HepG2 (cell line): ENCODE measurements at regions not wholly inside any gene's neighbourhood (a gene's known extent, or its start where the extent isn't known, plus 50 kb on each side); places are given as distances from the start of the nearest gene placed in this dataset.

Source experiments
- ATAC-seq: fragments of 200-7000 bp; cut with Tn5 transposase; 3 replicates; pipeline ENCODE4 v1.9.1; 2020; ENCODE audit warnings: mild to moderate bottlenecking, moderate library complexity
- BruUV-seq: library from RNA; stranded (reverse); fragments of 400-500 nt; replicated peaks from 2 replicates; lab custom pipeline; 2021; lab: Mats Ljungman, UMichigan
- CTCF ChIA-PET: fragments of 300-600 bp; formaldehyde crosslinking; extraction: SDS; loops from one replicate; lab custom pipeline; 2021; ENCODE audit warnings: low total read pairs, inconsistent platforms, low intra/inter-chr PET ratio; lab: Yijun Ruan, JAX
- POLR2A ChIA-PET: fragments of 350-600 bp; sonication (Branson Sonifier 250); formaldehyde crosslinking; loops from one replicate; lab custom pipeline; 2020; ENCODE audit warnings: antibody characterized with exemption, inconsistent platforms; lab: Yijun Ruan, JAX
- DNase-seq: peaks from one replicate; pipeline ENCODE4 v3.0.0-alpha.2; 2015; ENCODE audit warnings: low spot score
- FAIRE-seq: peaks from 3 replicates; lab custom pipeline; 2011; peaks lifted over from hg19 to GRCh38; lab: Jason Lieb, UNC
- H2AFZ ChIP-seq: one replicate; pipeline ENCODE4 v1.6.1; 2011; ENCODE audit warnings: low read length, inconsistent platforms
- H3K27ac ChIP-seq: fragments of 300-600 bp; 3 replicates; pipeline ENCODE4 v1.8.0; 2011; ENCODE audit warnings: mixed run types, mild to moderate bottlenecking, mixed read lengths, low read length, inconsistent platforms; ENCODE audit not compliant: insufficient read depth; ENCODE audit errors: extremely low read length
- H3K27me3 ChIP-seq, 2 experiments: fragments of 200-600 bp in 1 of 2; 2 replicates in 1 of 2; 3 replicates in 1 of 2; pipeline versions ENCODE4 v1.6.0 to v1.8.0; 2011; ENCODE audit warnings: low read length in 2 of 2, mild to moderate bottlenecking in 2 of 2, moderate library complexity in 2 of 2, inconsistent platforms in 1 of 2; ENCODE audit not compliant: insufficient read depth in 2 of 2, control insufficient read depth in 1 of 2
- H3K36me3 ChIP-seq, 2 experiments: fragments of 200-600 bp in 1 of 2; replicated peaks in 1 of 2; 2 replicates in 1 of 2; 3 replicates in 1 of 2; pipeline versions ENCODE4 v1.5.1 to v1.8.0; 2011; ENCODE audit warnings: low read length in 2 of 2, inconsistent platforms in 1 of 2; ENCODE audit not compliant: insufficient read depth in 2 of 2, control insufficient read depth in 1 of 2
- H3K4me1 ChIP-seq: 2 replicates; pipeline ENCODE4 v1.5.1; 2012; ENCODE audit warnings: low read length, inconsistent platforms; ENCODE audit not compliant: insufficient read depth
- H3K4me2 ChIP-seq: 2 replicates; pipeline ENCODE4 v1.6.0; 2011; ENCODE audit warnings: low read depth, low read length, inconsistent platforms
- H3K4me3 ChIP-seq, 3 experiments: fragments of 200-600 bp in 1 of 3; sonication (generic), shearing (Covaris generic) in 1 of 3; replicated peaks in 1 of 3; 2 replicates each; pipeline ENCODE4 v1.5.1; 2011 to 2016; ENCODE audit warnings: low read length in 3 of 3, inconsistent platforms in 2 of 3, low read depth in 2 of 3, mild to moderate bottlenecking in 2 of 3, control low read depth in 1 of 3, mixed read lengths in 1 of 3; ENCODE audit not compliant: insufficient read depth in 1 of 3
- H3K79me2 ChIP-seq: one replicate; pipeline ENCODE4 v1.6.1; 2011; ENCODE audit warnings: low read length, inconsistent platforms; ENCODE audit not compliant: insufficient read depth
- H3K9ac ChIP-seq: 2 replicates; pipeline ENCODE4 v1.6.0; 2011; ENCODE audit warnings: mild to moderate bottlenecking, low read depth, low read length, inconsistent platforms; ENCODE audit not compliant: insufficient read depth
- H3K9me3 ChIP-seq: 2 replicates; pipeline ENCODE4 v1.5.1; 2012; ENCODE audit warnings: mild to moderate bottlenecking, low read length
- H4K20me1 ChIP-seq: 2 replicates; pipeline ENCODE4 v1.6.0; 2011; ENCODE audit warnings: inconsistent platforms, mild to moderate bottlenecking, low read length, moderate library complexity; ENCODE audit not compliant: insufficient read depth
- CCAR2 ChIP-seq: fragments of 200-400 bp; formaldehyde crosslinking; optimal IDR thresholded peaks from 2 replicates; pipeline ENCODE3; 2018; ENCODE audit warnings: low read depth, mild to moderate bottlenecking, low read length, moderate library complexity
- NAIF1 ChIP-seq: sonication (generic); formaldehyde crosslinking; IDR thresholded peaks from 2 replicates; pipeline ENCODE4 v1.5.0; 2020; ENCODE audit warnings: mild to moderate bottlenecking, missing genetic modification reagents, borderline replicate concordance
- PAWR ChIP-seq: sonication (generic); formaldehyde crosslinking; IDR thresholded peaks from 2 replicates; pipeline ENCODE4 v1.4.0; 2020; ENCODE audit warnings: missing genetic modification reagents, mild to moderate bottlenecking, borderline replicate concordance
- SMYD3 ChIP-seq: sonication (generic); formaldehyde crosslinking; IDR thresholded peaks from 2 replicates; pipeline ENCODE4 v1.8.1; 2023; ENCODE audit warnings: mild to moderate bottlenecking, missing genetic modification reagents
- SRSF1 ChIP-seq: fragments of 200-400 bp; formaldehyde crosslinking; optimal IDR thresholded peaks from 2 replicates; pipeline ENCODE3; 2017; ENCODE audit warnings: mild to moderate bottlenecking, low read depth, low read length, moderate library complexity
- ZFYVE20 ChIP-seq: sonication (generic); formaldehyde crosslinking; IDR thresholded peaks from 2 replicates; pipeline ENCODE4 v1.8.0; 2023; ENCODE audit warnings: low read depth, mild to moderate bottlenecking, moderate library complexity, missing genetic modification reagents, borderline replicate concordance
- ZNF10 ChIP-seq: sonication (generic); formaldehyde crosslinking; IDR thresholded peaks from 2 replicates; pipeline ENCODE4 v1.4.0; 2020; ENCODE audit warnings: mild to moderate bottlenecking, low read depth, missing genetic modification reagents, borderline replicate concordance
- ZNF20 ChIP-seq: sonication (generic); formaldehyde crosslinking; IDR thresholded peaks from 2 replicates; pipeline ENCODE4 v1.4.0; 2020; ENCODE audit warnings: mild to moderate bottlenecking, moderate library complexity, missing genetic modification reagents
- ZNF292 ChIP-seq: sonication (generic); formaldehyde crosslinking; IDR thresholded peaks from 2 replicates; pipeline ENCODE4 v1.8.1; 2022; ENCODE audit warnings: mild to moderate bottlenecking, low read depth, missing genetic modification reagents, borderline replicate concordance
- WGBS: methylation state at CpG from one replicate; pipeline ENCODE4 v1.1.6; 2017; ENCODE audit warnings: low lambda C conversion rate; 5-methylcytosine and 5-hydroxymethylcytosine counted together
- in situ Hi-C: cut with HindIII; loops from 2 replicates; pipeline ENCODE4 v1.10.0; 2017; ENCODE audit warnings: low pct_unique_long_range_greater_than_20kb; ENCODE audit not compliant: extremely low pct_ligation_motif_present
- intact Hi-C: fragments of 100-400 bp; cut with micrococcal nuclease; formaldehyde crosslinking; loops from one replicate; pipeline ENCODE4 v1.10.0; 2022; ENCODE audit not compliant: unreplicated experiment
- TF ChIP-seq, protein P1 (sequence below): sonication (generic); formaldehyde crosslinking; IDR thresholded peaks from 2 replicates; pipeline ENCODE4 v1.5.0; 2020; ENCODE audit warnings: missing genetic modification reagents, mild to moderate bottlenecking, borderline replicate concordance
- TF ChIP-seq, protein P2 (sequence below): sonication (generic); formaldehyde crosslinking; IDR thresholded peaks from 2 replicates; pipeline ENCODE4 v1.4.0; 2020; ENCODE audit warnings: mild to moderate bottlenecking, missing genetic modification reagents
- TF ChIP-seq, protein P3 (sequence below): sonication (generic); formaldehyde crosslinking; IDR thresholded peaks from 2 replicates; pipeline ENCODE4 v1.4.0; 2020; ENCODE audit warnings: missing genetic modification reagents, borderline replicate concordance
- TF ChIP-seq, protein P4 (sequence below): sonication (generic); formaldehyde crosslinking; conservative IDR thresholded peaks from 2 replicates; pipeline ENCODE4 v1.5.0; 2020; ENCODE audit warnings: missing genetic modification reagents
- TF ChIP-seq, protein P5 (sequence below): sonication (generic); formaldehyde crosslinking; IDR thresholded peaks from 2 replicates; pipeline ENCODE4 v1.4.0; 2020; ENCODE audit warnings: missing genetic modification reagents, borderline replicate concordance

DNA sequence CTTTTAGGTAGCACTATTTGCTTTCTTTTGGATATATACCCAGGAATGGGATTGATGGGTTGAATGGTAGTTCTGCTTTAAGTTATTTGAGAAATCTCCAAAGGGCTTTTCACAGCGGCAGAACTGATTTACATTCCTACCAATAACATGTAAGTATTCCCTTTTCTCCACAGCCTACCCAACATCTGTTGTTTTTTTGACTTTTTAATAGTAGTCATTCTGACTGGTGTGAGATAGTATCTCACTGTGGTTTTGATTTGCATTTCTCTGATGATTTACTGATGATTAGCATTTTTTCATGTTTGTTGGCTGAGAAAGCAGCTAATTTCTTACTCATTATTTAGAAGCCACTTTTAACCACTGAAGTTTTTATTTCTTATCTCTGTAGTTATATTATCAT lies 221.1 kb upstream of the ACTBL2 start:
- no peak overlapping the region for H3K27ac ChIP-seq
- H3K4me1 ChIP-seq: peaks cover 10% of the 10 kb centered on the region
- ATAC-seq: no peak
- no peak overlapping the region for H2AFZ ChIP-seq
- H4K20me1 ChIP-seq: no peaks in the 10 kb centered on the region
- ChIA-PET CTCF (no interaction called here), POLR2A (no interaction called here)
- intact Hi-C loops (no loop called here), in situ Hi-C loops (no loop called here)
- H3K36me3 ChIP-seq: no peaks in the 10 kb centered on the region
- DNase-seq: no peak
- WGBS: 81% methylated on average over 1 of the region's 1 CpG
- no peak overlapping the region for H3K4me3 ChIP-seq
- H3K9me3 ChIP-seq: no peaks in the 10 kb centered on the region; the same call in 1 of the 2 replicates
- H3K79me2 ChIP-seq: no peaks in the 10 kb centered on the region
- no peak overlapping the region for H3K9ac ChIP-seq
- H3K4me2 ChIP-seq: no peak overlapping the region
- no TSS peak for BruUV-seq
- no peaks in the 10 kb centered on the region for H3K27me3 ChIP-seq
- no peak for FAIRE-seq
- TF ChIP-seq SMYD3 (CRISPR knock-in tag) (no peak), PAWR (no peak), NAIF1 (CRISPR knock-in tag) (no peak), ZNF292 (no peak), ZNF20 (no peak), CCAR2 (no peak), SRSF1 (no peak), ZFYVE20 (CRISPR knock-in tag) (no peak), ZNF10 (CRISPR knock-in tag) (no peak)
- TF ChIP-seq, protein P1, sequence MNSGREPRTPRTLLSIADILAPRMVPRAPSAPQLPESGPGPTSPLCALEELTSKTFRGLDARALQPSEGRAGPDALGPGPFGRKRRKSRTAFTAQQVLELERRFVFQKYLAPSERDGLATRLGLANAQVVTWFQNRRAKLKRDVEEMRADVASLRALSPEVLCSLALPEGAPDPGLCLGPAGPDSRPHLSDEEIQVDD (CRISPR knock-in tag): no peak
- TF ChIP-seq, protein P2, sequence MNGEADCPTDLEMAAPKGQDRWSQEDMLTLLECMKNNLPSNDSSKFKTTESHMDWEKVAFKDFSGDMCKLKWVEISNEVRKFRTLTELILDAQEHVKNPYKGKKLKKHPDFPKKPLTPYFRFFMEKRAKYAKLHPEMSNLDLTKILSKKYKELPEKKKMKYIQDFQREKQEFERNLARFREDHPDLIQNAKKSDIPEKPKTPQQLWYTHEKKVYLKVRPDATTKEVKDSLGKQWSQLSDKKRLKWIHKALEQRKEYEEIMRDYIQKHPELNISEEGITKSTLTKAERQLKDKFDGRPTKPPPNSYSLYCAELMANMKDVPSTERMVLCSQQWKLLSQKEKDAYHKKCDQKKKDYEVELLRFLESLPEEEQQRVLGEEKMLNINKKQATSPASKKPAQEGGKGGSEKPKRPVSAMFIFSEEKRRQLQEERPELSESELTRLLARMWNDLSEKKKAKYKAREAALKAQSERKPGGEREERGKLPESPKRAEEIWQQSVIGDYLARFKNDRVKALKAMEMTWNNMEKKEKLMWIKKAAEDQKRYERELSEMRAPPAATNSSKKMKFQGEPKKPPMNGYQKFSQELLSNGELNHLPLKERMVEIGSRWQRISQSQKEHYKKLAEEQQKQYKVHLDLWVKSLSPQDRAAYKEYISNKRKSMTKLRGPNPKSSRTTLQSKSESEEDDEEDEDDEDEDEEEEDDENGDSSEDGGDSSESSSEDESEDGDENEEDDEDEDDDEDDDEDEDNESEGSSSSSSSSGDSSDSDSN: no peak
- TF ChIP-seq, protein P3, sequence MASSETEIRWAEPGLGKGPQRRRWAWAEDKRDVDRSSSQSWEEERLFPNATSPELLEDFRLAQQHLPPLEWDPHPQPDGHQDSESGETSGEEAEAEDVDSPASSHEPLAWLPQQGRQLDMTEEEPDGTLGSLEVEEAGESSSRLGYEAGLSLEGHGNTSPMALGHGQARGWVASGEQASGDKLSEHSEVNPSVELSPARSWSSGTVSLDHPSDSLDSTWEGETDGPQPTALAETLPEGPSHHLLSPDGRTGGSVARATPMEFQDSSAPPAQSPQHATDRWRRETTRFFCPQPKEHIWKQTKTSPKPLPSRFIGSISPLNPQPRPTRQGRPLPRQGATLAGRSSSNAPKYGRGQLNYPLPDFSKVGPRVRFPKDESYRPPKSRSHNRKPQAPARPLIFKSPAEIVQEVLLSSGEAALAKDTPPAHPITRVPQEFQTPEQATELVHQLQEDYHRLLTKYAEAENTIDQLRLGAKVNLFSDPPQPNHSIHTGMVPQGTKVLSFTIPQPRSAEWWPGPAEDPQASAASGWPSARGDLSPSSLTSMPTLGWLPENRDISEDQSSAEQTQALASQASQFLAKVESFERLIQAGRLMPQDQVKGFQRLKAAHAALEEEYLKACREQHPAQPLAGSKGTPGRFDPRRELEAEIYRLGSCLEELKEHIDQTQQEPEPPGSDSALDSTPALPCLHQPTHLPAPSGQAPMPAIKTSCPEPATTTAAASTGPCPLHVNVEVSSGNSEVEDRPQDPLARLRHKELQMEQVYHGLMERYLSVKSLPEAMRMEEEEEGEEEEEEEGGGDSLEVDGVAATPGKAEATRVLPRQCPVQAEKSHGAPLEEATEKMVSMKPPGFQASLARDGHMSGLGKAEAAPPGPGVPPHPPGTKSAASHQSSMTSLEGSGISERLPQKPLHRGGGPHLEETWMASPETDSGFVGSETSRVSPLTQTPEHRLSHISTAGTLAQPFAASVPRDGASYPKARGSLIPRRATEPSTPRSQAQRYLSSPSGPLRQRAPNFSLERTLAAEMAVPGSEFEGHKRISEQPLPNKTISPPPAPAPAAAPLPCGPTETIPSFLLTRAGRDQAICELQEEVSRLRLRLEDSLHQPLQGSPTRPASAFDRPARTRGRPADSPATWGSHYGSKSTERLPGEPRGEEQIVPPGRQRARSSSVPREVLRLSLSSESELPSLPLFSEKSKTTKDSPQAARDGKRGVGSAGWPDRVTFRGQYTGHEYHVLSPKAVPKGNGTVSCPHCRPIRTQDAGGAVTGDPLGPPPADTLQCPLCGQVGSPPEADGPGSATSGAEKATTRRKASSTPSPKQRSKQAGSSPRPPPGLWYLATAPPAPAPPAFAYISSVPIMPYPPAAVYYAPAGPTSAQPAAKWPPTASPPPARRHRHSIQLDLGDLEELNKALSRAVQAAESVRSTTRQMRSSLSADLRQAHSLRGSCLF (CRISPR knock-in tag): no peak
- TF ChIP-seq, protein P4, sequence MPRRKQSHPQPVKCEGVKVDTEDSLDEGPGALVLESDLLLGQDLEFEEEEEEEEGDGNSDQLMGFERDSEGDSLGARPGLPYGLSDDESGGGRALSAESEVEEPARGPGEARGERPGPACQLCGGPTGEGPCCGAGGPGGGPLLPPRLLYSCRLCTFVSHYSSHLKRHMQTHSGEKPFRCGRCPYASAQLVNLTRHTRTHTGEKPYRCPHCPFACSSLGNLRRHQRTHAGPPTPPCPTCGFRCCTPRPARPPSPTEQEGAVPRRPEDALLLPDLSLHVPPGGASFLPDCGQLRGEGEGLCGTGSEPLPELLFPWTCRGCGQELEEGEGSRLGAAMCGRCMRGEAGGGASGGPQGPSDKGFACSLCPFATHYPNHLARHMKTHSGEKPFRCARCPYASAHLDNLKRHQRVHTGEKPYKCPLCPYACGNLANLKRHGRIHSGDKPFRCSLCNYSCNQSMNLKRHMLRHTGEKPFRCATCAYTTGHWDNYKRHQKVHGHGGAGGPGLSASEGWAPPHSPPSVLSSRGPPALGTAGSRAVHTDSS (CRISPR knock-in tag): no peak
- TF ChIP-seq, protein P5, sequence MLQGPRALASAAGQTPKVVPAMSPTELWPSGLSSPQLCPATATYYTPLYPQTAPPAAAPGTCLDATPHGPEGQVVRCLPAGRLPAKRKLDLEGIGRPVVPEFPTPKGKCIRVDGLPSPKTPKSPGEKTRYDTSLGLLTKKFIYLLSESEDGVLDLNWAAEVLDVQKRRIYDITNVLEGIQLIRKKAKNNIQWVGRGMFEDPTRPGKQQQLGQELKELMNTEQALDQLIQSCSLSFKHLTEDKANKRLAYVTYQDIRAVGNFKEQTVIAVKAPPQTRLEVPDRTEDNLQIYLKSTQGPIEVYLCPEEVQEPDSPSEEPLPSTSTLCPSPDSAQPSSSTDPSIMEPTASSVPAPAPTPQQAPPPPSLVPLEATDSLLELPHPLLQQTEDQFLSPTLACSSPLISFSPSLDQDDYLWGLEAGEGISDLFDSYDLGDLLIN (CRISPR knock-in tag): no peak
